Neuron (in vitro differentiated cells): ENCODE measurements at regions not wholly inside any gene's neighbourhood (a gene's known extent, or its start where the extent isn't known, plus 50 kb on each side); places are given as distances from the start of the nearest gene placed in this dataset.

ENCODE experiments used
- H2AFZ ChIP-seq: one replicate; pipeline ENCODE4 v1.6.1; 2013; ENCODE audit warnings: low read depth, mild to moderate bottlenecking, inconsistent platforms, low read length, moderate library complexity
- H3K27me3 ChIP-seq: one replicate; pipeline ENCODE4 v1.6.1; 2013; ENCODE audit warnings: low read length; ENCODE audit not compliant: insufficient read depth
- H3K36me3 ChIP-seq: one replicate; pipeline ENCODE4 v1.6.1; 2013; ENCODE audit warnings: low read length; ENCODE audit not compliant: insufficient read depth
- H3K4me1 ChIP-seq: one replicate; pipeline ENCODE4 v1.6.1; 2013; ENCODE audit warnings: low read length; ENCODE audit not compliant: insufficient read depth
- H3K4me3 ChIP-seq: 2 replicates; pipeline ENCODE4 v1.5.1; 2013; ENCODE audit warnings: mild to moderate bottlenecking, low read length, moderate library complexity
- H3K9me3 ChIP-seq: one replicate; pipeline ENCODE4 v1.6.1; 2013; ENCODE audit warnings: low read length

DNA sequence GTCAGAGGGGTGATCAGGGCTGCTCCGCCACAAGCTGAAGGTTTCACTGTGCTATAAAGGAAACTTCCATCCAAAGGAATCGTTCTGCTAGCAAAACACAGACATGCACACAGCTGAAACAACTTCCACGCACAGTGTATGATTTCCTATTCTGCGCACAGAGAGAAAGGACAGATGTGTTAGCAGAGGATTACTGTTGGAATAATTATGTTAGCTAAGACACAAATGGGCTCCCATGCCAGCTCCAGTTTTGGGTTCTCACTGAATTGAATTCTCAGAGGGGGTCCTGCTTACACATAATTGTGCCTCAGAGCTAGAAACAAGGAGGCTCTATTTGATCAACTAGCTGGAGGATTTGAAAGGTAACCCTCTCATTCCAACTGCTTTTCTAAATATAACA, 352.4 kb downstream of the IRX2 start:
- no peaks in the 10 kb centered on the region for H3K27me3 ChIP-seq
- H3K9me3 ChIP-seq, result peaks cover 2% of the 10 kb centered on the region
- no peaks in the 10 kb centered on the region for H3K36me3 ChIP-seq
- H3K4me3 ChIP-seq, result no peak overlapping the region
- H3K4me1 ChIP-seq, result no peaks in the 10 kb centered on the region
- no peak overlapping the region for H2AFZ ChIP-seq

DNA sequence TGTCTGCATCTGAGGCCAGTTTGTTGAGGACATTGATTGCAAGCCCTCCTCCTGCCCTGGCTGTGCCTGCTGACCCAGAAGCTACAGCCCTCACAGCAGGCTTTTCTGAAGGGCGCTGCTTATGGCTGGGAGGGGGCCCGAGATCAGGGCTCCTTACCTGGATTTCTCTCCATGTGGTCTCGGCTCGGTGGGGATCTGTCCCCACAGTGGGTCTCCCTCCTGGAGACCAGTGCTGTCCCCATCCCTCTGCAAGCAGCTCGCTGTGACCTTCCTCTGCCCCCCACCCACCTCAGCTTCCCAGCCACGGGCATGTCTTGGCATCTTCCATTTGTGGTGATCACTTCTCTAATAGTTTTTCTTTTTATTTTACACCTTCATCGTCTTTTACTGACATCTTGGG, 357.9 kb downstream of the IRX2 start:
- Histone ChIP-seq H2AFZ (no peak overlapping the region), H3K27me3 (no peaks in the 10 kb centered on the region), H3K36me3 (no peaks in the 10 kb centered on the region), H3K4me1 (no peaks in the 10 kb centered on the region), H3K4me3 (no peak overlapping the region), H3K9me3 (no peaks in the 10 kb centered on the region)

DNA sequence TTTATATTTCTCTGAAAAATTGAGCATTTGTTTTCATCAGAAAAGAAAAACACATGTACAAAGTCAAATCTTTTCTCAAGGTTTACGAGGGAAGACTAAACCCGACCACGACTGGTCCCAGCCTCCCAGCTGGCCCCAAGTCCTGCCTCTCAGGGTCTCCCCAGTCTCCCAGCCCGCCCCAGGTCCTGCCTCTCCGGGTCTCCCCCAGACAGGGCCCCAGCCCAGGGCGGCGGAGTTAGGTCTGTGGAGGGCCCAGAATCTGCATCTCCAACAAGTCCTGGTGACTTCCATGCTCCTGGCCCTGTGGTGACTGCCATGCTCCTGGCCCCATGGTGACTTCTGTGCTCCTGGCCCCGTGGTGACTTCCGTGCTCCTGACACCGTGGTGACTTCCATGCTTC, 359.9 kb downstream of the IRX2 start:
- H3K36me3 ChIP-seq, result no peaks in the 10 kb centered on the region
- no peak overlapping the region for H2AFZ ChIP-seq
- H3K4me3 ChIP-seq, result no peak overlapping the region
- no peaks in the 10 kb centered on the region for H3K27me3 ChIP-seq
- H3K4me1 ChIP-seq, result no peaks in the 10 kb centered on the region
- H3K9me3 ChIP-seq, result no peaks in the 10 kb centered on the region

DNA sequence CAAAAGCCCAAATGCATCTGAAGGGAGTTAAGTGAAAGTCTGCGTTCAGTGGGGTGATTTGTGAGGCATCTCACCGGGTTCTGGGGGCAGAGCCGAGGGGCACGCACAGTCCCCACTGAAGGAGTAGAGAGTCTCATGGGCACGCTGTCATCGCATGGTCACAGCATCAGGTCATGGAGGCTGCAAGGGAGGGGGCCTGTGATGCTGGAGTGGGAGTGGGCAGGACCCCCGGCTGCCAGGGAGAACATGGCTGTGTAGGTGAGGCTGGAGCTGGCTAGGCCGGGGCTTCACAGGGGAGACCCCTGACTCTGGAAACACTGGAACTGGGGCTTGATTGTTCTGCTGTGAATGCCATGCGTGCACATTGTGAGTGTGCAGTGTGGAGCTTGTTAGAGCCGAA, 360.5 kb downstream of the IRX2 start:
- Histone ChIP-seq H2AFZ (no peak overlapping the region), H3K27me3 (no peaks in the 10 kb centered on the region), H3K9me3 (no peaks in the 10 kb centered on the region), H3K36me3 (no peaks in the 10 kb centered on the region), H3K4me3 (no peak overlapping the region), H3K4me1 (no peaks in the 10 kb centered on the region)

DNA sequence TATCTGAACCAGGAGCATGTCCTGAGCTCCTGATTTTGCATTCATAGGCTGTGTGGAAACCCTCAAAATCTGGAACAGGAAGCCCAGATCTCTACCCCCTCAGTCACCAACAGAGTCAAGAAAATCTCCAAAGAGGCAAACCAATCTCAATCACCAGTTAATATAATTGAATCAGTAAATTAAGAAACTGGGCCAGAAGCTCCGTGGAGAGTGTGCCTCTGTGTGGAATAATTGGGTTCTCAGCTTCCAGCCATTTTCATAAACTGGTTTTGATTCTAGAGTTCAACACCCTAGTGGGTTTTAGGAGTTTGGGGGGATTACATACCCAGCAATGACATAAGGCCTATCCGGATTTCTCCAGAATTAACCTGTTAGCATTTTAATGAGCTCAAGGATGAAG, 362.9 kb downstream of the IRX2 start:
- H3K4me3 ChIP-seq, result no peak overlapping the region
- H2AFZ ChIP-seq, result no peak overlapping the region
- peaks cover 4% of the 10 kb centered on the region for H3K4me1 ChIP-seq
- no peaks in the 10 kb centered on the region for H3K27me3 ChIP-seq
- H3K9me3 ChIP-seq, result no peaks in the 10 kb centered on the region
- H3K36me3 ChIP-seq, result no peaks in the 10 kb centered on the region

DNA sequence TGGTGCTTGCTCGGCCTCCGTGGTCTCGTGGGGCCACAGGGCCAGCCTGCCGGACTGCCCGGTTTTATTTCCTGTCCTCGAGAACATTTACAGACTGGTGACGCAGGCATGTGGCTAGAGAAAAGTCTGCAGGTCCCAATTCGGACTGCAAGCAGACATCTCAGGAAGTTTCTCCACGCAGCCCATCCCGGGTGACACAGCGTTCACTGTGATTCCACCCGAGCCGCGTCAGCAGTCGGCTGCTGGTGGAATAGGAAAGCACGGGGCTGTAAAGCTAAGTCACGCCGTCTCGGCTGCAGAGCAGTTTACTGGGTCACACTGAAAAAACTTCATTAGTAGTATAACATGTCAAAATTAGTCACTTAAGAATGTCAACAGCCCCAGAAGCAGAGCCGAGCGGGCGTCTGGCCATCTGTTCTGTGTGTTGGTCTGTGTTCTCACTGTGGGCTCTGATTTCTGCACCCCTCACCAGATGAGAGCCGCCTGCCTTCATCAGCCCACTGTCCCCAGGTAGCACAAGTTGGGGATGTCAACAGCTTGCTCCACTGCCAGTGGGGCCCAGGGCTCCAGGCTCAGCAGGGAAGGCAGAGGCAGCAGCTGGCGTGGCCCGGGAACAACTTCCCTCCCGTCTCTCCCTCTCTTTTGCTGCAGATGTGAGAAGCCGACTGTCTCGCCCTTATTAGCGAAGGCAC, 363.7 kb downstream of the IRX2 start:
- Histone ChIP-seq H2AFZ (no peak overlapping the region), H3K9me3 (no peaks in the 10 kb centered on the region), H3K27me3 (no peaks in the 10 kb centered on the region), H3K4me3 (no peak overlapping the region), H3K36me3 (no peaks in the 10 kb centered on the region), H3K4me1 (peaks cover 10% of the 10 kb centered on the region)

DNA sequence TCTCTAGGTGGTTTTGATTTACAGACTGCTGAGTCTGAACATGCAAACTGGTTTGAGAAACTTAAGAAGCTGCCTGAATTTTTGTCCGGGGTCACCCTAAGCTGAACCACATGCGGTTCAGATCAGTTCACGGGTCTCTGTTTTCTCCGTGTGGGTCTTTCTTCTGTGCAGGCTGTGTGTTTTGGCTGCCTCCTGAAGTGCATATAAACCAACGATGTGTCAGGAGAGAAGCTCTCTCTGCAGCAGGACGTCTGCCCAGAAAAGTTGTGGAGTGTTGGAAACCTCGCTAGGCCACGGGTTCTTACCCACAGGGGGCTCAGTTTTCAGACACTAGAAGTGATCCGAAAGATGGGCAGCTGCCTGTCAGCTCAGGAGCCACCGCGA, 364.2 kb downstream of the IRX2 start:
- no peak overlapping the region for H2AFZ ChIP-seq

DNA sequence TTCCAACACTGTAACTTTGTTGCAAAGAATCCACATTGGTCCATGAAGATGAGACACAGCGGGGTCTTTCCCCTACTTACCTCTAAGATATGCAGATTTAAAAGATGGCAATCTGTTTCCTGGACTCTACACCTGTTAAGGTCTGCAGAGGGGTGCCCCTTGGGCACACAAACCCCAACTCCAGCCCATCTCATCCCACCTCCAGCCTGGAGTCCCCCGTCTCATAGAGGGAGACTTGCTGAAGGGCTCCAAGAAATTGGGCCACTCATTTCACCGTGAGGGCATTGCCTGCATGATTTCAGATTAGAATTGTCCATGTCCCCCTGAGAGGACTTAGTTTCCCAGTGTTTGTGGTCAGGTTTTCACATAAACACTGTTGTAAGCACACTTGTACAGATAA, 365.7 kb downstream of the IRX2 start:
- Histone ChIP-seq H2AFZ (no peak overlapping the region), H3K27me3 (no peaks in the 10 kb centered on the region), H3K4me1 (peaks cover 10% of the 10 kb centered on the region), H3K36me3 (no peaks in the 10 kb centered on the region), H3K9me3 (no peaks in the 10 kb centered on the region), H3K4me3 (no peak overlapping the region)

More for the DNA sequence above, 364.2 kb downstream of the IRX2 start:
- no peaks in the 10 kb centered on the region for H3K36me3 ChIP-seq
- H3K27me3 ChIP-seq, result no peaks in the 10 kb centered on the region
- H3K4me3 ChIP-seq, result no peak overlapping the region
- peaks cover 10% of the 10 kb centered on the region for H3K4me1 ChIP-seq
- no peaks in the 10 kb centered on the region for H3K9me3 ChIP-seq

DNA sequence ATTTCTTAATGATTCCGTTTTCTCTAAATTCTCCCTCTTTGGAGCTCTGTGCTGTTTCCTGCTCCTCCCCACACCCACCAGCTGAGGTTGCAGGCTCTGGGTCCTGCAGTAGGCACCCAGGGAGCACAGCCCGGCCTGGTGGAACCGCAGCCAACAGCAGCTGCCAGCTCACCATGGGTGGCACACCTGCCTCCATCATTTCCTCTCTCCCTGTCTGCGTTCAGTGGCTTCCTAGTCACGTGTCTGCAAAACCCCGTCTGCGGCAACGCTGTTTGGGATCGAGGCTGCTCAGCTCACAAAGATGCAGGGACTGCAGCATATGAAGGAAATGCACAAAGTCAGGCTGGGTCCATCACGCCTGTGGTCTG, 367.8 kb downstream of the IRX2 start:
- Histone ChIP-seq H3K4me3 (no peak overlapping the region), H3K4me1 (peaks cover 10% of the 10 kb centered on the region), H3K27me3 (no peaks in the 10 kb centered on the region), H3K36me3 (no peaks in the 10 kb centered on the region), H3K9me3 (peaks cover 4% of the 10 kb centered on the region), H2AFZ (no peak overlapping the region)

DNA sequence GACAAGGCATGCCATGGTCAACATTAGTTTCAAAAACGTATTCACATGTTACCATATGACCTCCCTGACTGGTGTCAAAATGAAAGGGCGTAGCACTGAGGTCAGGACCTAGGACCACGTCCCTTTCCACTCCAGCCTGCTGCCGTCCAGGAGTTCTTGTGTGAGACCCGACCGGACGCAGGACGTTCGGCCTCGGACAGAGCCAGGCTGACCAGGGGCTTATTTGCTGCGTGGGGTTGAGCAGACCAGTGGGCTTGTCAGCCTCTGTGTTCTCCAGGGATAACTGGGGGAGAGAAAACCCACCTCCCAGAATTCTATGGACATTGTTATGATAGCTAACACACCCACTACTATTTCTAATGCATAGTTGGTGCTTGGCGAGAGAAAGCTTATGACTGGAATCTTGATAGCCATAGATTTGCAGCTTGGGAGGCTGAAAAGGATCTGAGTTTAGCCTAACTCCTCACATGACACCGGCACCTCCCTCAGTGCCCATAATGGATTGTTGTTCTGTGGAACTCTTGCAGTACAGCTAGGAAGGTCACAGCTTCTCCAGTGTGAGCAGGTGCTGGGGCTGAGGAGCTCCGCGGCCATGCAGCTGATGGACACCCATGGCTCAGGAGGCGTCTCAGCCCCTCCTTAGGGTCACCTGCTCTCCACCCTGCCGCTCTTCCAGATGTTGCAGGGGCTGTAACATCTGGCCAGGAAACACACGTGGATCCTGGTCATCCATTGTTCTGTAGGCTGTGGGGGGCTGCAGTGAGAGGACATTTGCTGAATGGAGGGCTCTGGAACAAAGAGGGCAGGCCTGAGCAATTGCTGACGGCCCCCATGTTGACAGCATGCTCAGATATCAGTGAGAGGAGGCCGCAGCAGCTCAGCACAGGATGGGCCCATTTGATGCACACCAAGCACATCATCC, 368.4 kb downstream of the IRX2 start:
- H3K27me3 ChIP-seq, result no peaks in the 10 kb centered on the region
- H3K36me3 ChIP-seq, result no peaks in the 10 kb centered on the region
- peaks cover 10% of the 10 kb centered on the region for H3K4me1 ChIP-seq
- H2AFZ ChIP-seq, result no peak overlapping the region
- peaks cover 4% of the 10 kb centered on the region for H3K9me3 ChIP-seq
- H3K4me3 ChIP-seq, result no peak overlapping the region

DNA sequence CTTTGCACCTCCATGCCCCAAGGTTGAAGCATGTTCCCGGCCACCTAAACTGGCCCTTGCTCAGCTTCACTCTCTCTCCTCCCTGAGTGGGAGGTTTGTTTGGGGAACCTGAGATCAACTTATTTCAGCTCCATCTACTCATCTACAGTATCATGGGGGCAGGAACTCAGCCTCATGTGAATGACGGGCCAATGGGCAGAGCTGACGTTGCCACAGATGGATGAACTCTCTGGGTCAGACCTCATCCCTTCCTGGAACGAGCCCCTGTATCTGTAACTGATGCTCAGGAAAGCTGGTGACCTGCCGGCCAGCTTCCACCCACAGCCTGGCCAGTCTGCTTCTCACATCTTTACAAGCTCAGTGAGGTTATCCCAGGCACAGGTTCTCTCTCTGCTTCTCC, 369.6 kb downstream of the IRX2 start:
- Histone ChIP-seq H3K36me3 (no peaks in the 10 kb centered on the region), H3K27me3 (no peaks in the 10 kb centered on the region), H3K4me1 (peaks cover 10% of the 10 kb centered on the region), H2AFZ (no peak overlapping the region), H3K9me3 (peaks cover 4% of the 10 kb centered on the region), H3K4me3 (no peak overlapping the region)

DNA sequence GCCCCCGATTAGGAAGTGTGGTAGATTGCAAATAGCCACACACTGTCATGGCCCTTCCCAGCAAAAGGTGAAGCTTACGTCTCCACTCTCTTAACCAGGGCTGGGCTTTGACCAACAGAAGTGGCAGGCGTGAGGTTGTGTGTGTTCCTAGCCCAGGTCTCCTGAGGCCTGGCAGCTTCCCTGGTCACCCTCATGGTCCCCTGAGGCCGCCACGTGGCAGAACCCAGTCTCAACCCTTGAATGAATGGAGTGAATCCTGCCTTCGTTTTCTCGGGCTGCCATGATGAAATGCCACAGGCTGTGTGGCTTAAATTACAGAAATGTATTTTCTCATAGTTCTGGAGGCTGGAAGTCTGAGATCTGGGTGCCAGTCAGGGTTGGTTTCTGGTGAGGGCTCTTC, 370.4 kb downstream of the IRX2 start:
- H3K4me3 ChIP-seq, result no peak overlapping the region
- H3K27me3 ChIP-seq, result no peaks in the 10 kb centered on the region
- peaks cover 10% of the 10 kb centered on the region for H3K4me1 ChIP-seq
- H3K9me3 ChIP-seq, result peaks cover 4% of the 10 kb centered on the region
- H2AFZ ChIP-seq, result no peak overlapping the region
- no peaks in the 10 kb centered on the region for H3K36me3 ChIP-seq

DNA sequence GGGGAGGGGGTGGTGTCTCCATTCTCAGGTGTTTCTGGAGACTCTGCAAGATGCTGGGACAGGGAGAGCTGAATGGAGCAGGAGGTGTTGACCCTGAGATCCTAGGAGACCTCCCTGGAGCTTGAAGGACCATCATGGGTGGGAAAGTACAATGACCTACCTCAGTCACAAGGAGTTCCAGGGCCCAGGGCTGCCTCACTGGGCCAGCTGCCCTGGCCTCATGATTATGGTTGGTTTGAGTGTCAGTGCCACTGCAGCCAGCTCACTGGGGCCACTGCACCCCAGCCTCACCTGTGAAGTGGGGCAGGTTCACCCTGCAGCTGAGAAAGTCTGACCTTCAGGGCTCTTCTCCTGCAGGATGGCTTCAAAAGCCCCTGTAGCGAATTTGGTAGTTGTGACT, 372.5 kb downstream of the IRX2 start:
- Histone ChIP-seq H3K4me3 (no peak overlapping the region), H3K27me3 (no peaks in the 10 kb centered on the region), H2AFZ (no peak overlapping the region), H3K9me3 (peaks cover 4% of the 10 kb centered on the region), H3K36me3 (no peaks in the 10 kb centered on the region), H3K4me1 (peaks cover 9% of the 10 kb centered on the region)
